DND-41 (cell line): ENCODE measurements at regions not wholly inside any gene's neighbourhood (a gene's known extent, or its start where the extent isn't known, plus 50 kb on each side); places are given as distances from the start of the nearest gene placed in this dataset.

Experiments
- EZH2 ChIP-seq: IDR thresholded peaks from 3 replicates; pipeline ENCODE4 v1.6.1; 2012; ENCODE audit warnings: borderline replicate concordance, low read depth, mild to moderate bottlenecking, moderate library complexity, low read length, inconsistent platforms; ENCODE audit not compliant: severe bottlenecking
- TF ChIP-seq, protein P1 (sequence below): IDR thresholded peaks from 2 replicates; pipeline ENCODE4 v1.5.1; 2012; ENCODE audit warnings: borderline replicate concordance, low read length, moderate library complexity, mild to moderate bottlenecking; ENCODE audit not compliant: poor library complexity, severe bottlenecking; ENCODE audit errors: extremely low read depth

DNA sequence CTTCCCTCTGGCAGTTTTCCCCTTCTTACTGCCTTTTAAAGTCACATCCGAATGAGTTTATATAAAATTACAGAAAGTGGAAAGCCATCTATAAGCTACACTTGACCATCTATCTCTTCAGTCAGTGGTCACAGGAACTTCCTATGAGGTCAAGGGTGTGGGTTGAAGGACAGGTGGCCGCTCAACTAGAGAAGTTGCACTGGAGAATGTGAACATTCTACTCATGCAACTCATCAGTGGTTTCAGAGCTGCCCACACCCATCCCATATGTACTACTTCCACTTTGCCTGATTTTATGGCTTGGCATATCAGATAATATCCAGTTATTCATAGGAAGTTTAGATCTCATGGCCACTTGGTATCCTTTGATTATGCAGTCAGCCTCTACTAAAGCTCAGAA, 57.4 kb upstream of the TMEM158 start:
- TF ChIP-seq, protein P1, sequence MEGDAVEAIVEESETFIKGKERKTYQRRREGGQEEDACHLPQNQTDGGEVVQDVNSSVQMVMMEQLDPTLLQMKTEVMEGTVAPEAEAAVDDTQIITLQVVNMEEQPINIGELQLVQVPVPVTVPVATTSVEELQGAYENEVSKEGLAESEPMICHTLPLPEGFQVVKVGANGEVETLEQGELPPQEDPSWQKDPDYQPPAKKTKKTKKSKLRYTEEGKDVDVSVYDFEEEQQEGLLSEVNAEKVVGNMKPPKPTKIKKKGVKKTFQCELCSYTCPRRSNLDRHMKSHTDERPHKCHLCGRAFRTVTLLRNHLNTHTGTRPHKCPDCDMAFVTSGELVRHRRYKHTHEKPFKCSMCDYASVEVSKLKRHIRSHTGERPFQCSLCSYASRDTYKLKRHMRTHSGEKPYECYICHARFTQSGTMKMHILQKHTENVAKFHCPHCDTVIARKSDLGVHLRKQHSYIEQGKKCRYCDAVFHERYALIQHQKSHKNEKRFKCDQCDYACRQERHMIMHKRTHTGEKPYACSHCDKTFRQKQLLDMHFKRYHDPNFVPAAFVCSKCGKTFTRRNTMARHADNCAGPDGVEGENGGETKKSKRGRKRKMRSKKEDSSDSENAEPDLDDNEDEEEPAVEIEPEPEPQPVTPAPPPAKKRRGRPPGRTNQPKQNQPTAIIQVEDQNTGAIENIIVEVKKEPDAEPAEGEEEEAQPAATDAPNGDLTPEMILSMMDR, result no peak
- no peak for TF ChIP-seq EZH2
